Astrocyte of the spinal cord (primary cell): ENCODE measurements at regions not wholly inside any gene's neighbourhood (a gene's known extent, or its start where the extent isn't known, plus 50 kb on each side); places are given as distances from the start of the nearest gene placed in this dataset.
"Not testable (repeated sequence)": the region's sequence is repeated elsewhere in the genome, so short reads cannot be mapped to it uniquely, and the experiment has no call there.

Experiments used
- DNase-seq: peaks from one replicate; pipeline ENCODE4 v3.0.0; 2011; ENCODE audit warnings: low read depth, low spot score
- H3K4me3 ChIP-seq: 2 replicates; pipeline ENCODE4 v1.5.1; 2011; ENCODE audit warnings: low read depth, mild to moderate bottlenecking, low read length, moderate library complexity
- in situ Hi-C: cut with HindIII; loops from 2 replicates; pipeline ENCODE4 v1.10.0; 2017; ENCODE audit warnings: low sequenced_read_pairs
- TF ChIP-seq, protein P1 (sequence below): IDR thresholded peaks from 2 replicates; pipeline ENCODE4 v1.5.1; 2012; ENCODE audit warnings: low read depth, mild to moderate bottlenecking, low read length, inconsistent platforms

DNA sequence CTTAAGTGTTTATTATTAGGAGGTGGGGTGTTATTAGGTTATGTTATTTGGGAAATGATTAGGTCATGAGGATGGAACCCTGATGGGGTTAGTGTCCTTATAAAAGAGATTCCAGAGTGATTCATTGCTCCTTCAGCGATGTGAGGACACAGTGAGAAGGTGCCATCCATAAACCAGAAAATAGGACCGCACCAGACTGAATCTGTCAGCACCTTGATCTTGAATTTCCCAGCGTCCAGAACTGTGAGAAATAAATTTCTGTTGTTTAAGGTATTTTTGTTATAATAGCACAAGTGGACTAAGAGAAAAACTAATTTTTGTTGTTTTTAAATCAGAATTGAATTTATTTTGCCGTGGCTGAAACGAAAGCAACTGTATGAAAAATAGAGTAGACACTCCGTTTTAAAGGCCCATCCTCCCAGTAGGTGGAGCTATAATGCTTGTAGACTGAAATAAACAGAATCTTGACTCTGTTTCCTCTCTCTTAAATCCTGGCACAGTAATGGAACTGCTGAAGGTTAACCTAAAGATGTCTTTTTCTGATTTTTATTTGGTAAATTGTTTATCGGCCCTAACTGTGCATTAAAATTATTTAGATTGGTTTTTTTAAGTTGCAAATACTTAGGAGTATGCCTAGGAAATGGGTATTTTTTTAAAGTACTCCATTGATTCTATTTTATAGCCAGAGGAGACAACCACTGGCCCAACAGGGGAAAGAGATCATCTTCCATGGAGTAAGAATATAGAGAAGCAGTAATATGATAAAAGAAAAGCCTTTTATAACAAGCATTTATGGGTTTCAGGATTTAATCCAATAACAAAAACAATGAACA is 133.2 kb upstream of the ADAMTS3 start:
- TF ChIP-seq, protein P1, sequence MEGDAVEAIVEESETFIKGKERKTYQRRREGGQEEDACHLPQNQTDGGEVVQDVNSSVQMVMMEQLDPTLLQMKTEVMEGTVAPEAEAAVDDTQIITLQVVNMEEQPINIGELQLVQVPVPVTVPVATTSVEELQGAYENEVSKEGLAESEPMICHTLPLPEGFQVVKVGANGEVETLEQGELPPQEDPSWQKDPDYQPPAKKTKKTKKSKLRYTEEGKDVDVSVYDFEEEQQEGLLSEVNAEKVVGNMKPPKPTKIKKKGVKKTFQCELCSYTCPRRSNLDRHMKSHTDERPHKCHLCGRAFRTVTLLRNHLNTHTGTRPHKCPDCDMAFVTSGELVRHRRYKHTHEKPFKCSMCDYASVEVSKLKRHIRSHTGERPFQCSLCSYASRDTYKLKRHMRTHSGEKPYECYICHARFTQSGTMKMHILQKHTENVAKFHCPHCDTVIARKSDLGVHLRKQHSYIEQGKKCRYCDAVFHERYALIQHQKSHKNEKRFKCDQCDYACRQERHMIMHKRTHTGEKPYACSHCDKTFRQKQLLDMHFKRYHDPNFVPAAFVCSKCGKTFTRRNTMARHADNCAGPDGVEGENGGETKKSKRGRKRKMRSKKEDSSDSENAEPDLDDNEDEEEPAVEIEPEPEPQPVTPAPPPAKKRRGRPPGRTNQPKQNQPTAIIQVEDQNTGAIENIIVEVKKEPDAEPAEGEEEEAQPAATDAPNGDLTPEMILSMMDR, result peak; percentile 69
- in situ Hi-C loops, result no loop called here
- peak; percentile 76 for DNase-seq
- H3K4me3 ChIP-seq, result peak overlapping the region; percentile 47

DNA sequence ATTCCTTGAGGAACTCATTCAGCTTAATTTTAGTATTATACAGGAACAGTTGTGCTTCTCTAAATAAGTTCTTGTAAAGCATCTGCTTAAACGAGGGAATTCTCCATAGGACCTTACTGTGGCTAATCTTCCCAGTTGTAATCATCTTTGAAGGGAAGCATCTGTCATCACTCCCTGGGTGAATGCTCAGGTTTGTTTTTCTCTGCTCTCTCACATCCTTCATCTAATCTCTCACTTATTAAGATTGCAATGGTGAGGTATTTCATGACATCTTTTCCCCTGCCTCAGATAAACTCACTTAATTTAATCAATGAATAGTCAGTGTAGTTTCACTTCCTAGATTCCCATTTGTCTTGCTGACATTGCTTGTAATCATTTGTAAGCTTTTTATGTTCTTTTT is 121.8 kb upstream of the ADAMTS3 start:
- in situ Hi-C loops, result no loop called here
- TF ChIP-seq, protein P1, result no peak
- DNase-seq, result no peak
- H3K4me3 ChIP-seq, result no peak overlapping the region

GRCh38 chr4:72689923-72690322 is 120.9 kb upstream of the ADAMTS3 start:
- DNase-seq, result no peak
- TF ChIP-seq, protein P1, result no peak
- in situ Hi-C loops, result no loop called here
- H3K4me3 ChIP-seq, result no peak overlapping the region

GRCh38 chr4:72686390-72686789 is 117.4 kb upstream of the ADAMTS3 start:
- H3K4me3 ChIP-seq, DNase-seq, in situ Hi-C loops: not testable (repeated sequence)

GRCh38 chr4:72679666-72680065 is 110.6 kb upstream of the ADAMTS3 start:
- H3K4me3 ChIP-seq, result no peak overlapping the region
- TF ChIP-seq, protein P1, result no peak
- in situ Hi-C loops, result no loop called here
- no peak for DNase-seq

- no peak overlapping the region for H3K4me3 ChIP-seq
- no peak for DNase-seq
- TF ChIP-seq, protein P1, result no peak
- in situ Hi-C loops, result no loop called here
These were observed 108.9 kb upstream of the ADAMTS3 start for GRCh38 chr4:72677886-72678285.

GRCh38 chr4:72677265-72677664 is 108.2 kb upstream of the ADAMTS3 start:
- TF ChIP-seq, protein P1, result no peak
- in situ Hi-C loops, result no loop called here
- no peak for DNase-seq

More at GRCh38 chr4:72677265-72677664, 108.2 kb upstream of the ADAMTS3 start:
- no peak overlapping the region for H3K4me3 ChIP-seq
